Brain microvascular endothelial cell (primary cell): ENCODE measurements at regions not wholly inside any gene's neighbourhood (a gene's known extent, or its start where the extent isn't known, plus 50 kb on each side); places are given as distances from the start of the nearest gene placed in this dataset.

Experiments
- DNase-seq: peaks from one replicate; pipeline ENCODE4 v3.0.0-alpha.2; 2020
- H3K27ac ChIP-seq: fragments of 250-450 bp; sonication (Bioruptor Pico); 2 replicates; pipeline ENCODE4 v1.5.1; 2020; ENCODE audit warnings: mild to moderate bottlenecking, moderate library complexity
- H3K27me3 ChIP-seq: fragments of 250-450 bp; sonication (Bioruptor Pico); replicated peaks from 2 replicates; pipeline ENCODE4 v1.5.1; 2020; ENCODE audit warnings: mild to moderate bottlenecking
- H3K36me3 ChIP-seq: fragments of 250-450 bp; sonication (Bioruptor Pico); replicated peaks from 2 replicates; pipeline ENCODE4 v1.5.1; 2020; ENCODE audit warnings: mild to moderate bottlenecking
- H3K4me3 ChIP-seq: 2 replicates; pipeline ENCODE4 v1.5.1; 2011; ENCODE audit warnings: low read depth, mild to moderate bottlenecking, control low read depth, low read length, moderate library complexity
- in situ Hi-C: cut with HindIII; loops from 2 replicates; pipeline ENCODE4 v1.10.0; 2017; ENCODE audit warnings: low sequenced_read_pairs, low pct_ligation_motif_present
- TF ChIP-seq, protein P1 (sequence below): IDR thresholded peaks from 2 replicates; pipeline ENCODE4 v1.5.1; 2011; ENCODE audit warnings: low read depth, mild to moderate bottlenecking, moderate library complexity, low read length, control low read depth, inconsistent platforms; ENCODE audit errors: missing control alignments

- H3K27me3 ChIP-seq, result no peaks in the 10 kb centered on the region
- in situ Hi-C loops, result no loop called here
- TF ChIP-seq, protein P1, sequence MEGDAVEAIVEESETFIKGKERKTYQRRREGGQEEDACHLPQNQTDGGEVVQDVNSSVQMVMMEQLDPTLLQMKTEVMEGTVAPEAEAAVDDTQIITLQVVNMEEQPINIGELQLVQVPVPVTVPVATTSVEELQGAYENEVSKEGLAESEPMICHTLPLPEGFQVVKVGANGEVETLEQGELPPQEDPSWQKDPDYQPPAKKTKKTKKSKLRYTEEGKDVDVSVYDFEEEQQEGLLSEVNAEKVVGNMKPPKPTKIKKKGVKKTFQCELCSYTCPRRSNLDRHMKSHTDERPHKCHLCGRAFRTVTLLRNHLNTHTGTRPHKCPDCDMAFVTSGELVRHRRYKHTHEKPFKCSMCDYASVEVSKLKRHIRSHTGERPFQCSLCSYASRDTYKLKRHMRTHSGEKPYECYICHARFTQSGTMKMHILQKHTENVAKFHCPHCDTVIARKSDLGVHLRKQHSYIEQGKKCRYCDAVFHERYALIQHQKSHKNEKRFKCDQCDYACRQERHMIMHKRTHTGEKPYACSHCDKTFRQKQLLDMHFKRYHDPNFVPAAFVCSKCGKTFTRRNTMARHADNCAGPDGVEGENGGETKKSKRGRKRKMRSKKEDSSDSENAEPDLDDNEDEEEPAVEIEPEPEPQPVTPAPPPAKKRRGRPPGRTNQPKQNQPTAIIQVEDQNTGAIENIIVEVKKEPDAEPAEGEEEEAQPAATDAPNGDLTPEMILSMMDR, result no peak
- no peak for DNase-seq
- no peaks in the 10 kb centered on the region for H3K36me3 ChIP-seq
- H3K4me3 ChIP-seq, result no peak overlapping the region
- no peak overlapping the region for H3K27ac ChIP-seq
These were observed 1160.5 kb downstream of the IGSF11 start for GRCh38 chr3:117874028-117874690.

- in situ Hi-C loops, result no loop called here
- Histone ChIP-seq H3K27ac (no peak overlapping the region), H3K36me3 (no peaks in the 10 kb centered on the region), H3K27me3 (no peaks in the 10 kb centered on the region), H3K4me3 (no peak overlapping the region)
- DNase-seq, result no peak
- TF ChIP-seq, protein P1, result no peak
These were observed 1159.5 kb downstream of the IGSF11 start for GRCh38 chr3:117874904-117875874.

DNA sequence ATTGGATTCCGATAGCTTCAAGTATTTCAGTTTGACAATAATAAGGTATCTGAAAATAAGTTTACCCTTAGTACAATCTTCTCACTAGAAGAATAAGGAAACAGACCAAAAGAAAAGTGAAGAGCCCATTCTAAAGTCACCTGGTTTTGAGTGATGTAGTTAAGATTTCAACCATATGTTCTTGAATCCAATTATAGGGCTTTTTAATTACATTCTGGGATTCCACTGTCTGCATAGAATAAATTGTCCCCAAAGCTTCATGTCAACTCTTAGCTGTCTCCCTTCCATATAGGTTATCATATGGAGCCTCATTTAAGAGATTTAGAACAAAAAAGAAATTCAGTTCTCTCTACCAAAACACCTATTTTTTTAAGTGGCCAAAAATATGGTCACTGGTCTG, 1158.8 kb downstream of the IGSF11 start:
- Histone ChIP-seq H3K27me3 (no peaks in the 10 kb centered on the region), H3K27ac (no peak overlapping the region), H3K4me3 (no peak overlapping the region), H3K36me3 (no peaks in the 10 kb centered on the region)
- TF ChIP-seq, protein P1, result no peak
- in situ Hi-C loops, result no loop called here
- no peak for DNase-seq

GRCh38 chr3:117880638-117881037, 1154.0 kb downstream of the IGSF11 start:
- Histone ChIP-seq H3K36me3 (no peaks in the 10 kb centered on the region), H3K4me3 (no peak overlapping the region), H3K27ac (no peak overlapping the region), H3K27me3 (no peaks in the 10 kb centered on the region)
- in situ Hi-C loops, result no loop called here
- DNase-seq, result no peak
- TF ChIP-seq, protein P1, result no peak

DNA sequence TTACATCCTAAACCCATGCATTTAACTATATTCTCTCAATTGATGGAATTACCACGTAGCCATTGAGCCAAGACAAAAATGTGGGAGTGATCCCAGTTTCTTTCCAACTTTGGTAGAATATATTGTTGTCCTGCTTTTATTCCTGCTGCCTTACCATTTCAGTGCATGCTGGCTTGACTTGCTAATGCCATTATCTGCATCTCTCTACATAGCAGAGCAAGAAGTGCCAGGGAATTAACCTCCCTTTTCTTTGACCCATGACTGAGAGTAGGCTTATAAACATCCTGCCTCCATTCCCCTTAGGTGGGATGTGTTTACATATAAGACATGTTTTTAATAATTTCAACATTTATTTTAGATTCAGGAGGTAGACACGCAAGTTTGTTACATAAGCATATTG, 1153.4 kb downstream of the IGSF11 start:
- Histone ChIP-seq H3K27ac (no peak overlapping the region), H3K4me3 (no peak overlapping the region), H3K27me3 (no peaks in the 10 kb centered on the region), H3K36me3 (no peaks in the 10 kb centered on the region)
- DNase-seq, result no peak
- TF ChIP-seq, protein P1, result no peak
- in situ Hi-C loops, result no loop called here
